ENCODE measurements at regions not wholly inside any gene's neighbourhood (a gene's known extent, or its start where the extent isn't known, plus 50 kb on each side); places are given as distances from the start of the nearest gene placed in this dataset.
A peak's percentile ranks its signal among the peaks of the same experiment; 100 is the strongest.
"Not testable (repeated sequence)": the region's sequence is repeated elsewhere in the genome, so short reads cannot be mapped to it uniquely, and the experiment has no call there.

- no peak for DNase-seq
Observed at GRCh38 chr2:239666855-239667376, 266.1 kb upstream of the HDAC4 start.

GRCh38 chr2:239666053-239666854 is 265.4 kb upstream of the HDAC4 start:
- no peak for DNase-seq

GRCh38 chr2:239664216-239664810 is 263.5 kb upstream of the HDAC4 start:
- no peak for DNase-seq

- DNase-seq, result no peak
Observed at GRCh38 chr2:239663364-239663924, 262.6 kb upstream of the HDAC4 start.

- DNase-seq, result no peak
Observed at GRCh38 chr2:239662413-239663120, 261.7 kb upstream of the HDAC4 start.

- DNase-seq, result no peak
Observed at GRCh38 chr2:239661334-239662312, 260.8 kb upstream of the HDAC4 start.

GRCh38 chr2:239660390-239661230 is 259.8 kb upstream of the HDAC4 start:
- no peak for DNase-seq

GRCh38 chr2:239657992-239658391 is 257.2 kb upstream of the HDAC4 start:
- DNase-seq, result no peak

GRCh38 chr2:239657236-239657635 is 256.4 kb upstream of the HDAC4 start:
- no peak for DNase-seq

- no peak for DNase-seq
Observed at GRCh38 chr2:239654266-239654665, 253.4 kb upstream of the HDAC4 start.

- no peak for DNase-seq
Observed at GRCh38 chr2:239651859-239652258, 251.0 kb upstream of the HDAC4 start.

GRCh38 chr2:239650674-239651073 is 249.9 kb upstream of the HDAC4 start:
- no peak for DNase-seq

GRCh38 chr2:239649309-239649708 is 248.5 kb upstream of the HDAC4 start:
- DNase-seq, result no peak

- DNase-seq, result peak; percentile 16
Observed at GRCh38 chr2:239648607-239649006, 247.8 kb upstream of the HDAC4 start.

GRCh38 chr2:239647052-239647819 is 246.4 kb upstream of the HDAC4 start:
- no peak for DNase-seq

GRCh38 chr2:239646184-239646583 is 245.4 kb upstream of the HDAC4 start:
- DNase-seq, result no peak

GRCh38 chr2:239644594-239644993 is 243.8 kb upstream of the HDAC4 start:
- DNase-seq, result not testable (repeated sequence)

- DNase-seq, result peak; percentile 35
Observed at GRCh38 chr2:239644011-239644410, 243.2 kb upstream of the HDAC4 start.

GRCh38 chr2:239642406-239643004 is 241.7 kb upstream of the HDAC4 start:
- no peak for DNase-seq

GRCh38 chr2:239641904-239642303 is 241.1 kb upstream of the HDAC4 start:
- not testable (repeated sequence) for DNase-seq

Measured in fibroblast of skin of scalp (primary cell).